HG03039 (cell line): ENCODE measurements at regions not wholly inside any gene's neighbourhood (a gene's known extent, or its start where the extent isn't known, plus 50 kb on each side); places are given as distances from the start of the nearest gene placed in this dataset.

ENCODE experiments used
- ATAC-seq: cut with Tn5 transposase; IDR thresholded peaks from one replicate; pipeline ENCODE4 v1.9.1; 2021; ENCODE audit warnings: mild to moderate bottlenecking, moderate library complexity; ENCODE audit not compliant: unreplicated experiment

DNA sequence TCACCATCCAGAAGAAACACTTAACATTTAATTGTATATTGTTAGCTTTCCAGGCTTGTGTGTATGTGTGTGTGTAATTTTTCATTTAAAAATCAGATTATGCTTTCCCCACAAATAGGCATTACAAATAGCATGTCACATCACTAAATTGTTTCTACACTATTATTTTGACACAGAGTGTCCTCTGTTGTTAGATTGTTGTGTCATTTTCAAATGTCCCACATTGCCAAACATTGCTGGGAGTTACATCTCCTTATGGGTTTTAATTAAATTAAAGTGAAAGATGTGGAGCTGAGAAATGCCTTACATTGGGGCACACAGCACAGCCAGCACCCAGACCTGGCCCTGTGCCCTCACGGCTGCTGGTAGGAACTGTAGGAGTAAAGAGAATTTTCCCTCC, 295.6 kb downstream of the ZEB1 start:
- ATAC-seq: no peak

- ATAC-seq: no peak
Observed at GRCh38 chr10:31612082-31612481, 293.1 kb downstream of the ZEB1 start.

DNA sequence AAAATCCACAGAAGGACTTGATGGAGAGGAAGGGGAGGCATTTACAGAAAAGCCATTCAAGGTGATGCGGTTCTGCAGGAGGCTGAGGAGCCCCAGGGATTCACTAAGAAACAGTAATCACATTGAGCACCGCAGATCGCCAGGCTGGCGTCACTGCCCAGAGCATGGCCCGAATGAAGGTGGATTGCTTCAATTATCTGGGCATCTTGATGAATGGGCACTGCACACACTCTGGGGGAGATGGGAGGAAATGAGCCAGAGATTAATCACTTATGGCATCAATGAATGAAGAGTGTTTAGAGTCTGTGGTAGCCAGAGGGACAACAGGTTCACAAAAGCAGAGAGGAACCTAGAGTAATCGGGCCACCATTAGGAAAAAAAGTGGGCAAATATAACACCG, 292.1 kb downstream of the ZEB1 start:
- no peak for ATAC-seq

DNA sequence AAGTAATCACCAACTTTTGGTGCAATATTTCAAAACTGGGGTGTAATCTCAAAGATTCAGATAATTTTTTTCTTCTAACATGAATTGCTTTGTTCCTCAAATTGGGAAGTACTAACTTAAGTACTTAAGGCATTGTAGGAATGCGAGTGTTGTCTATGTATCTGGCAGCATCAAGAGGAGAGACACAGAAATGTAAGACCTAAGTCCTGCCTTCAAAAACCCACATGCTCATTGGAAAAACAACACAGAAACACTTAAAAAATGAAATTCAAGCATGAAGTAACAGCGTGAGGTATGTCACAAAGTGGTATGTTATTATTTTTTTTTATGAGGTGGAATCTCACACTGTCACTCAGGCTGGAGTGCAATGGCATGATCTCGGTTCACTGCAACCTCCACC, 288.5 kb downstream of the ZEB1 start:
- no peak for ATAC-seq

DNA sequence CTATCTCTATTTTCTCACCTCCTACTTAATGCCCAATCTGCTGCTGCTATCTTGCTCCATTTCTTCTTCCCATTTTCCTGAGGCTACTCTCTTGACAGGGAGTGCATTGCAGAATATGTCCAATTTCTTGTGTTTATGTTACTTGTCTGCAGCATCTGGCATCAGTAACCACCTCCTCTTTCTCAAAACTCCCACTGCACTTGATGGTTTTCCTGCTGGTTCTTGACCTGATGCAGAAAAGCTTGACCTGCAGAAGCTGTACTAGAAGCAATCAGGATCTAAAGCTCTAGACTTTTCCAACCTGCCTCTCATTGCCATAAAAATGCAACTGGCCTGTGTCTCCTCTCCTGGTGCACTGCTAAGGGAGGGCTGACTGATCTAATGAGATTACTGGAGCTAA, 287.8 kb downstream of the ZEB1 start:
- no peak for ATAC-seq

GRCh38 chr10:31605861-31606525, 287.0 kb downstream of the ZEB1 start:
- ATAC-seq: no peak

- no peak for ATAC-seq
Observed at GRCh38 chr10:31605426-31605825, 286.4 kb downstream of the ZEB1 start.

DNA sequence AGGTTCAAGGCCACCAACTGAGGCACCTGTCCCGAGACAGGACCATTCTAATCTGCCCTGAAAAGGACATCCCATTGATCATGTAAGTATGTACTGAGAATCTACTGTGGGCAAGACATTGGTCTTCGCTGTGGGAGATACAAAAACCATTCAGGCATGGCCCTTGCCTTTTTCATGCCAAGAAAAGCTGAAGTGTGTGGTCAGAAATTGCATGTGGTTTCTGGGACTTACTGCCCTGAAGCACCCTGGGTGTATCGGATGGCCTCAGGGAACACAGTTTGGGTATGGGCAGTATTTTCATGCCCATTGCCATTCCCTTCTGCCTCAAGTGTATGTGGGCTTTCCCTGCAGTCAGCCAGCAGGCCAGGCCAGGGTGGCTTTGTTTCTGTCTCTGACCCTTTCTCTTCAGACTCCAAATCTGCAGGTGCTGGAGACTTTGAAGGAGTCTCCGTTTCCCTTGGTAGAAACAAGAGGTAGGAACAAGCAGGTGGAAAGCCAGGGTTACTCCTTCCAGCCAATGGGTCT, 285.7 kb downstream of the ZEB1 start:
- no peak for ATAC-seq

- no peak for ATAC-seq
Observed at GRCh38 chr10:31604096-31604495, 285.1 kb downstream of the ZEB1 start.

DNA sequence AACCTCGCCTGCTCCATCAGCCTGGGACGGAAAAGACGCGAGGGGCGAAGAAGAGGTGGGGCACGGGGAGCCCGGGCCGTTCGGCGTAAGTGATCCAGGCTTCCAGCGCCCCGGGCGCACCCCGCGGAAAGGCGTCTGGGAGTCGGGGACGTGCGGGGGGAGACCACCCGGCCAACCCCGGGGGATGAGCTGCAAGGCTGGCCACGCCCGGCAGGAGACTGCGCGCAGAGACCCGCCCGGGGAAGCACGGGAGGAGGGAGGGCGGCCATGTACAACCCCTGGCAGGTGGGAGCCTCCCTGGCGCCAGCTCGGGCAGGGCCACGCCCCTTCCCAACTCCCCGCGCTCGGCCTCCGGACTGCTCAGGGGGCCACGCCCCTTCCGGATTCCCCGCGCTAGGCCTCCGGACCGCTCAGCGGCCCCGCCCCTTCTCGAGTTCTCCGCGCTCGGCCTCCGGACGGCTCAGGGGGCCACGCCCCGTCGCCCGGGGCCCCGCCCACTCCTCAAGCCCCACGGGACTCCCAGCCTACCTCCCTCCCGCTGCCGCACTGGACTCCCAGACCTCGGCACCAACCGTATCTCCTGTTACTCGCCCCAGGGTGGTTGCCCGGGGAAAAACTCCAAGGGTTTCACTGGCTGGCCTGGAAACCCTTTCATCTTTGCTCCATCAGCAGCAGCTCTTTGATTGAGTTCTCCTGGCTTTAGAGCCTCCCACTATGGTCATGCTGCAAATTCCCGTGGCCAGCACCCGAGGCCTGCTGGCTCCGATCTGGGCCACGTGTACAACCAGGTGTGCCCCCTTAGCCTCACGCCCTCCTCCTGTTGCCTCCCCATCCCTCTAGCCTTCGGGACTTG, 284.4 kb downstream of the ZEB1 start:
- ATAC-seq: peak; percentile 88

DNA sequence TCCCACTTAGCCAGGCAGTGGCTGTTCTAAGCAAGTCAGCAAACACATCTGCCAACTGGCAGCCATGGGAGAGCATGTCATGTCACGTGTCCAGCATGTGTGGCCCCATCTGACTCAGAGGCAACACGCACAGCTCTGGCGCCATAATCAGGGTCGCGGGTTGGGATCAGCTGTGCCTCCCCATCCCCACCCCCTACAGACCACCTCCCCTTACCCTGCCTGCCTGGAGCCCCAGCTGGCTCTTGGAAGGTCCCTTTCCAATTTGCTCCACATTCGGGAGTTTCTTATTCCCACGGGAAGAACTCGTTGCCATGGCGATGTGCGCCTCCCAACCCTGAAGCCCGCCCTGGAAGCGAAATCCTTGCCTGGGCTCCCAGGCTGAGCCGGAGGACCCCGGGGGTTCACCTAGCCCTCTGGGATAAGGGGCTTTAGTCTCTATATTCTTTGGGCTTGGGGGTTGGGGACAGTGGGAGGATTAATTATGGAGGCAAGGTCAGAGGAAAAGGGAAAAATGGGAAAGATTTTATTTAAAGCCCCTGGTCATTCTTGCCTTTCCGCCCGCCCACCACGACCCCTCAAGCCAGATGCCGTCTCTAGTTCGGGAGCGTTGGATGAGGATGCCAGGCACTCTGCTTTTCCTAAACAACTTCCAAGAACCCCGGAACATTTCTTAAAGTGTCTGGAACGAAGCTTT, 283.7 kb downstream of the ZEB1 start:
- no peak for ATAC-seq

DNA sequence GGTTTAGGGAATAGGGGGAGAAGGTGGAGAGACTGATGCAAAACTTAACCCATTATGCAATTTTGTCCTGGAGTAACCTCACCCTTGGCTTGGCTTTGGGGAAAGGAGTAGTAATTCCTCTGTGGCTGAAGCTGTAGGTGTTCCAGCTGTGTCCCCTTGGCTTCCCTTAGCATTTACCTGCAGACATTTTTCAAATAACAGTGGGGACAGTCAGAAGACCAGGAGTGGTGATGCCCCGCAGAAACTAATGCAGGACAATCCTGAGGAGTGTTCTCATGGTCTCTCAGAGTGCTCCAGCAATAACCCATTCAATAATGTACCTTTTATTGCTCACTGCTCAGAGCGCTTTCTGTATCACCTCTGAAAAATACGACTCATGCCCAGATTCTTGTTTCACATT, 282.1 kb downstream of the ZEB1 start:
- no peak for ATAC-seq

GRCh38 chr10:31599626-31600504, 280.8 kb downstream of the ZEB1 start:
- ATAC-seq: no peak

GRCh38 chr10:31596765-31597164, 277.7 kb downstream of the ZEB1 start:
- ATAC-seq: no peak

GRCh38 chr10:31595992-31596391, 277.0 kb downstream of the ZEB1 start:
- no peak for ATAC-seq

- ATAC-seq: no peak
Observed at GRCh38 chr10:31594347-31594873, 275.4 kb downstream of the ZEB1 start.

GRCh38 chr10:31593124-31593523, 274.1 kb downstream of the ZEB1 start:
- no peak for ATAC-seq

DNA sequence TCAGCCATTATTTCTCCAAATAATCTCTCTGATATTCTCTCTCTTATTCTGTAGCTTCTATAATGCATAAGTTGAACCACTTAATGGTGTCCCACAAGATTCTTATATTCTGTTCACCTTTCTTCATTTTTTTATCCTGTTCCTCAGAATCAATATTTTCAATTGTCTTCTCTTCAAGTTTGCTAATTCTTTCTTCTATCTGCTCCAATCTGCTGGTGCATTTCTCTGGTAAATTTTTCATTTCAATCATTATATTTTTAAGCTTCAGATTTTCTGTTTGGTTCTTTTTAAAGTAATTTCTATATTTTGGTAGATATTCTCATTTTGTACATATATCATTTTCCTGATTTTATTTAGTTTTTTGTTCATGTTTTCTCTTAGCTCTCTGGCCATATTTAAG, 272.6 kb downstream of the ZEB1 start:
- ATAC-seq: no peak

DNA sequence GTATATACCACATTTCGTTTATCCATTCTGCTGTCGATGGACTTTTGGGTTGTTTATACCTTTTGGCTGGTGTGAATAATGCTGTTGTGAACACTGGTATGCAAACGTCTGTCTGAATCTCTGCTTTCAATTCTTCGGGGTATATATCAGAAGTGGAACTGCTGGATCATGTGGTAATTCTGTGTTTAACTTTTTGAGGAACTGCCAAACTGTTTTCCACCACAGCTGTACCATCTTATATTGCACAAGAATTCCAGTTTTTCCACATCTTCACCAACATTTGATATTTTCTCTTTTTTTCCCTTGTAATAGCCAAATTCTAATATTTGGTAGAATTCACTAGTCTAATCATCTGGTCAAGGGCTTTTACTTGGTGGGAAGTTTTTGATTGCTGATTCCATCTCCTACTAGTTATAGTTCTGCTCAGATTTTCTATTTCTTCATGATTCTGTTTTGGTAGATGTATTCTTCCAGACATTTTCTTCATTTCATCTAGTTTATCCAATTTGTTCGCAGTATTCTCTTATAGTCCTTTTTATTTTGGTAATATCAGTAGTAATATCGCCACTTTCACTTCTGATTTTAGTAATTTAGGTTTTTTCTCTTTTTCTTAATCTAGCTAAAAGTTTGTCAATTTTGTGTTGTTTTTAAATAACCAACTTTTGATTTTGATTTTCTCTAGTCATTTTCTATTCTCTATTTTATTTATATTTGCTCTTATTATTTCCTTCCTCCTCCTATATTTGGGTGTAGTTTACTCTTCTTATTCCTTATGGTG, 271.2 kb downstream of the ZEB1 start:
- no peak for ATAC-seq

- no peak for ATAC-seq
Observed at GRCh38 chr10:31587691-31588090, 268.7 kb downstream of the ZEB1 start.
